HT1080 (cell line): ENCODE measurements at regions not wholly inside any gene's neighbourhood (a gene's known extent, or its start where the extent isn't known, plus 50 kb on each side); places are given as distances from the start of the nearest gene placed in this dataset.

ENCODE experiments used
- DNase-seq: peaks from one replicate; pipeline ENCODE4 v3.0.0-alpha.2; 2015; ENCODE audit warnings: low read depth

- no peak for DNase-seq
Observed at GRCh38 chr5:106909716-106910115, 761.0 kb downstream of the EFNA5 start.

- DNase-seq, result no peak
Observed at GRCh38 chr5:106907979-106908378, 762.8 kb downstream of the EFNA5 start.

- DNase-seq, result no peak
Observed at GRCh38 chr5:106906199-106906598, 764.5 kb downstream of the EFNA5 start.

GRCh38 chr5:106894964-106895363 lies 775.8 kb downstream of the EFNA5 start:
- DNase-seq, result peak; percentile 21

GRCh38 chr5:106882035-106882434 lies 788.7 kb downstream of the EFNA5 start:
- no peak for DNase-seq

- DNase-seq, result peak; percentile 10
Observed at GRCh38 chr5:106880656-106881055, 790.1 kb downstream of the EFNA5 start.

- no peak for DNase-seq
Observed at GRCh38 chr5:106877881-106878280, 792.9 kb downstream of the EFNA5 start.

GRCh38 chr5:106876665-106877194 lies 794.0 kb downstream of the EFNA5 start:
- DNase-seq, result peak; percentile 20

GRCh38 chr5:106876298-106876622 lies 794.5 kb downstream of the EFNA5 start:
- no peak for DNase-seq

GRCh38 chr5:106875591-106876297 lies 795.0 kb downstream of the EFNA5 start:
- peak; percentile 61 for DNase-seq

- DNase-seq, result no peak
Observed at GRCh38 chr5:106874974-106875373, 795.8 kb downstream of the EFNA5 start.

- no peak for DNase-seq
Observed at GRCh38 chr5:106874531-106874930, 796.2 kb downstream of the EFNA5 start.

- peak; percentile 42 for DNase-seq
Observed at GRCh38 chr5:106873568-106873967, 797.2 kb downstream of the EFNA5 start.

GRCh38 chr5:106865279-106865678 lies 805.5 kb downstream of the EFNA5 start:
- DNase-seq, result no peak

- DNase-seq, result peak; percentile 78
Observed at GRCh38 chr5:106862450-106863193, 808.1 kb downstream of the EFNA5 start.

GRCh38 chr5:106860398-106861044 lies 810.2 kb downstream of the EFNA5 start:
- no peak for DNase-seq

GRCh38 chr5:106858616-106859015 lies 812.1 kb downstream of the EFNA5 start:
- no peak for DNase-seq

GRCh38 chr5:106854922-106855321 lies 815.8 kb downstream of the EFNA5 start:
- DNase-seq, result no peak

- DNase-seq, result no peak
Observed at GRCh38 chr5:106854105-106854687, 816.5 kb downstream of the EFNA5 start.

GRCh38 chr5:106853266-106853665 lies 817.5 kb downstream of the EFNA5 start:
- DNase-seq, result no peak

GRCh38 chr5:106849266-106849665 lies 821.5 kb downstream of the EFNA5 start:
- DNase-seq, result no peak
